ENCODE measurements at regions not wholly inside any gene's neighbourhood (a gene's known extent, or its start where the extent isn't known, plus 50 kb on each side); places are given as distances from the start of the nearest gene placed in this dataset.

- no peak for TF ChIP-seq POLR2A (IDR thresholded peaks at IDR 0.05; ENCODE audit: low read depth, low read length)
- TF ChIP-seq TAF1 (IDR thresholded peaks at IDR 0.05; ENCODE audit: borderline replicate concordance, low read depth, low read length): no peak
These were observed 331.3 kb upstream of the PROX1 start for GRCh38 chr1:213656503-213656902.

Measured in GM12892 (cell line).